Erythroblast (primary cell): ENCODE measurements at regions not wholly inside any gene's neighbourhood (a gene's known extent, or its start where the extent isn't known, plus 50 kb on each side); places are given as distances from the start of the nearest gene placed in this dataset.

ENCODE experiments used
- GATA1 ChIP-seq: IDR thresholded peaks from 2 replicates; pipeline ENCODE4 v1.6.1; 2011; ENCODE audit warnings: low read depth, mild to moderate bottlenecking, control low read depth, low read length, moderate library complexity
- POLR2A ChIP-seq: IDR thresholded peaks from 2 replicates; pipeline ENCODE4 v1.6.1; 2011; ENCODE audit warnings: mild to moderate bottlenecking, low read length

DNA sequence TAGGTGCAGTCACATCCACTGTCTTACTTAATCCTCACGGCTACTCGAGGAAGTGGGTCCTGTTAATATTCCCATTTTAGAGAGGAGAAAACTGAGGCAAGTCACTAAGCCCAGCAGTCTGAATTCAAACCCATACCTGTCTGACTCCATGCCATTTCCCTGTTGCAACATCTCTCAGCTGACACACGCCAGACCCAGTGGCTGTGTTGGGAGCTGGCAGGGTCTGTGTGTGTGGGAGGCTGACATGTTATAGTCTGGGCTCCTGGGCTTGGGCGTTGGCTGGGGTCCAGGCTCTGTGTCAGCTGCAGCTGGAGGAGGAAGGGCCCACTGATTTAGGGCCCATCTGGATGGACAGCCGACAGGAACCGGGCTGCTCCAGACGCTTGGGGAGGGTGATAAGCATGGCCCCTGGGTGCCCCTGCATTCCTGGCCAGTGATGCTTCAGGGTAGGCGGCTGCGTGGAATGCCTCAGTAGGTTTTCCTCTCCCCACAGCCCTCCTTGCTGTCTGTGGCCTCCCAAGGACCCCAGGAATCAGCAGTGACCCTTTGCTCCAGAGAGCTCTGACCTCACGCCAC is 562.5 kb downstream of the MN1 start:
- TF ChIP-seq POLR2A (no peak), GATA1 (no peak)
